SH-SY5Y (cell line): ENCODE measurements at regions not wholly inside any gene's neighbourhood (a gene's known extent, or its start where the extent isn't known, plus 50 kb on each side); places are given as distances from the start of the nearest gene placed in this dataset.

ENCODE experiments used
- GATA2 ChIP-seq: IDR thresholded peaks from 2 replicates; pipeline ENCODE4 v1.6.1; 2011; ENCODE audit warnings: mild to moderate bottlenecking, low read depth, low read length
- GATA3 ChIP-seq: IDR thresholded peaks from 2 replicates; pipeline ENCODE4 v1.6.1; 2011; ENCODE audit warnings: low read depth, mild to moderate bottlenecking, low read length, moderate library complexity

- no peak for TF ChIP-seq GATA2
- no peak for TF ChIP-seq GATA3
Observed at GRCh38 chr10:117710181-117710798, 167.7 kb downstream of the EMX2 start.
